ENCODE measurements at regions not wholly inside any gene's neighbourhood (a gene's known extent, or its start where the extent isn't known, plus 50 kb on each side); places are given as distances from the start of the nearest gene placed in this dataset.
A peak's percentile ranks its signal among the peaks of the same experiment; 100 is the strongest.
"Not testable (repeated sequence)": the region's sequence is repeated elsewhere in the genome, so short reads cannot be mapped to it uniquely, and the experiment has no call there.

GRCh38 chr21:9705016-9705415 is 816.4 kb upstream of the TPTE start:
- intact Hi-C loops (cut with DNase I); DNase-seq; H3K9me3 ChIP-seq (ENCODE audit: control insufficient read depth in 2 of 3, insufficient read depth in 1 of 3, low read length in 3 of 3): not testable (repeated sequence)

GRCh38 chr21:9705455-9705854 is 815.9 kb upstream of the TPTE start:
- H3K9me3 ChIP-seq (ENCODE audit: control insufficient read depth in 2 of 3, insufficient read depth in 1 of 3, low read length in 3 of 3); H3K36me3 ChIP-seq (ENCODE audit: control insufficient read depth in 2 of 3, insufficient read depth in 3 of 3, low read length in 3 of 3); H3K4me3 ChIP-seq (ENCODE audit: low read length in 3 of 3); H3K9ac ChIP-seq (ENCODE audit: low read length in 3 of 3); DNase-seq; H3K27me3 ChIP-seq (ENCODE audit: control insufficient read depth, insufficient read depth, low read length); H3K4me1 ChIP-seq (ENCODE audit: control insufficient read depth in 2 of 3, insufficient read depth in 2 of 3, low read depth in 1 of 3, low read length in 3 of 3); FAIRE-seq; H3K27ac ChIP-seq (ENCODE audit: low read depth in 2 of 2, low read length in 2 of 2); intact Hi-C loops (cut with DNase I): not testable (repeated sequence)

More at GRCh38 chr21:9705016-9705415, 816.4 kb upstream of the TPTE start:
- not testable (repeated sequence) for H3K27me3 ChIP-seq (ENCODE audit: control insufficient read depth, insufficient read depth, low read length); FAIRE-seq; H3K27ac ChIP-seq (ENCODE audit: low read depth in 2 of 2, low read length in 2 of 2); H3K4me3 ChIP-seq (ENCODE audit: low read length in 3 of 3); H3K36me3 ChIP-seq (ENCODE audit: control insufficient read depth in 2 of 3, insufficient read depth in 3 of 3, low read length in 3 of 3); H3K9ac ChIP-seq (ENCODE audit: low read length in 3 of 3); H3K4me1 ChIP-seq (ENCODE audit: control insufficient read depth in 2 of 3, insufficient read depth in 2 of 3, low read depth in 1 of 3, low read length in 3 of 3)

- H3K9ac ChIP-seq (ENCODE audit: low read length in 3 of 3); H3K27me3 ChIP-seq (ENCODE audit: control insufficient read depth, insufficient read depth, low read length); H3K36me3 ChIP-seq (ENCODE audit: control insufficient read depth in 2 of 3, insufficient read depth in 3 of 3, low read length in 3 of 3); DNase-seq; H3K4me3 ChIP-seq (ENCODE audit: low read length in 3 of 3); H3K4me1 ChIP-seq (ENCODE audit: control insufficient read depth in 2 of 3, insufficient read depth in 2 of 3, low read depth in 1 of 3, low read length in 3 of 3); FAIRE-seq; H3K27ac ChIP-seq (ENCODE audit: low read depth in 2 of 2, low read length in 2 of 2); H3K9me3 ChIP-seq (ENCODE audit: control insufficient read depth in 2 of 3, insufficient read depth in 1 of 3, low read length in 3 of 3); intact Hi-C loops (cut with DNase I): not testable (repeated sequence)
Measured at GRCh38 chr21:9724542-9724941, 796.8 kb upstream of the TPTE start.

DNA sequence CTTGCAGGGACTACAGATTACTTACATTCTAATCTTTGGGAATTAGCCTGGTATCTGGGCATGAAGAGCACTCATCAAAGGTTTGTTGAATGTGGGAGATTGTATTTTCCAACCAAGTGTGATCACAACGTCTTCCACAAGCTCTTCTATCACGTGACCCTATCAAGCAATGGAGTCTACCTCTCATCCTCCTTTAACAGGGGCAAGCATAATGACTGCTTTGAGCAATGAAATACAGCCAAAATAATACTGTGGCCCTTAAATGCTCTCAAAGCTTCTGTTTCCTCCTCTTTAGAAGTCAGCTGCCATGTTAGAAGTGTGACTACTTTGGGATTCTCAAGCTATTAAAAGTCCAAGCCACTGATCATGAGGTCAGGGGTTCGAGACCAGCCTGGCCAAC is 794.2 kb upstream of the TPTE start:
- H3K4me1 ChIP-seq (ENCODE audit: control insufficient read depth in 2 of 3, insufficient read depth in 2 of 3, low read depth in 1 of 3, low read length in 3 of 3); intact Hi-C loops (cut with DNase I); H3K4me3 ChIP-seq (ENCODE audit: low read length in 3 of 3); DNase-seq; H3K36me3 ChIP-seq (ENCODE audit: control insufficient read depth in 2 of 3, insufficient read depth in 3 of 3, low read length in 3 of 3); H3K27ac ChIP-seq (ENCODE audit: low read depth in 2 of 2, low read length in 2 of 2); H3K9me3 ChIP-seq (ENCODE audit: control insufficient read depth in 2 of 3, insufficient read depth in 1 of 3, low read length in 3 of 3); H3K27me3 ChIP-seq (ENCODE audit: control insufficient read depth, insufficient read depth, low read length); H3K9ac ChIP-seq (ENCODE audit: low read length in 3 of 3); FAIRE-seq: not testable (repeated sequence)

- H3K4me1 ChIP-seq (ENCODE audit: control insufficient read depth in 2 of 3, insufficient read depth in 2 of 3, low read depth in 1 of 3, low read length in 3 of 3); H3K4me3 ChIP-seq (ENCODE audit: low read length in 3 of 3); H3K36me3 ChIP-seq (ENCODE audit: control insufficient read depth in 2 of 3, insufficient read depth in 3 of 3, low read length in 3 of 3); H3K9ac ChIP-seq (ENCODE audit: low read length in 3 of 3); H3K27ac ChIP-seq (ENCODE audit: low read depth in 2 of 2, low read length in 2 of 2); DNase-seq; H3K27me3 ChIP-seq (ENCODE audit: control insufficient read depth, insufficient read depth, low read length); H3K9me3 ChIP-seq (ENCODE audit: control insufficient read depth in 2 of 3, insufficient read depth in 1 of 3, low read length in 3 of 3); intact Hi-C loops (cut with DNase I); FAIRE-seq: not testable (repeated sequence)
Measured at GRCh38 chr21:9728219-9728992, 793.0 kb upstream of the TPTE start.

DNA sequence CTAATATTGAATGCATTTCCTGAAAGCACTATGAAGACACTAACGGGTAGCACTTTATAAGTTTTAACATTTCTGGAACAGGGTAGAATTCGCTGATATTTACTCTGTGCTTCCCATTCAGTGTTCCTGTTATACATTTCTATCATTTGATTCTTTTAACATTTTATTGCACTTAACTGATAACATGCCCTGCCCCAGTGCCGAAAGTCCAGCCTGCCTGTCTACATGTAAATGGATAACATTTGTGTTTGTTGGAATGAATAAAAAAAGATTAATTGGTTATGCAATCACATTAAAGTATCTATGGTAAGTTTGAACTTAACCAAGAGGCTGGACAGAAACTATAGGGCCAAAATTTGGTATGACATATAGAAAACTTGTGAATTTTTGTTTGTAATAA is 790.5 kb upstream of the TPTE start:
- Histone ChIP-seq H3K4me1 (ENCODE audit: control insufficient read depth in 2 of 3, insufficient read depth in 2 of 3, low read depth in 1 of 3, low read length in 3 of 3) (no peaks in the 10 kb centered on the region), H3K4me3 (ENCODE audit: low read length in 3 of 3) (no peak overlapping the region), H3K36me3 (ENCODE audit: control insufficient read depth in 2 of 3, insufficient read depth in 3 of 3, low read length in 3 of 3) (no peaks in the 10 kb centered on the region), H3K9me3 (ENCODE audit: control insufficient read depth in 2 of 3, insufficient read depth in 1 of 3, low read length in 3 of 3) (peaks cover 0 to 10% (median 1%) of the 10 kb centered on the region in 3 donors), H3K9ac (ENCODE audit: low read length in 3 of 3) (no peak overlapping the region), H3K27ac (ENCODE audit: low read depth in 2 of 2, low read length in 2 of 2) (no peak overlapping the region), H3K27me3 (ENCODE audit: control insufficient read depth, insufficient read depth, low read length) (no peaks in the 10 kb centered on the region)
- TF ChIP-seq, protein P1, sequence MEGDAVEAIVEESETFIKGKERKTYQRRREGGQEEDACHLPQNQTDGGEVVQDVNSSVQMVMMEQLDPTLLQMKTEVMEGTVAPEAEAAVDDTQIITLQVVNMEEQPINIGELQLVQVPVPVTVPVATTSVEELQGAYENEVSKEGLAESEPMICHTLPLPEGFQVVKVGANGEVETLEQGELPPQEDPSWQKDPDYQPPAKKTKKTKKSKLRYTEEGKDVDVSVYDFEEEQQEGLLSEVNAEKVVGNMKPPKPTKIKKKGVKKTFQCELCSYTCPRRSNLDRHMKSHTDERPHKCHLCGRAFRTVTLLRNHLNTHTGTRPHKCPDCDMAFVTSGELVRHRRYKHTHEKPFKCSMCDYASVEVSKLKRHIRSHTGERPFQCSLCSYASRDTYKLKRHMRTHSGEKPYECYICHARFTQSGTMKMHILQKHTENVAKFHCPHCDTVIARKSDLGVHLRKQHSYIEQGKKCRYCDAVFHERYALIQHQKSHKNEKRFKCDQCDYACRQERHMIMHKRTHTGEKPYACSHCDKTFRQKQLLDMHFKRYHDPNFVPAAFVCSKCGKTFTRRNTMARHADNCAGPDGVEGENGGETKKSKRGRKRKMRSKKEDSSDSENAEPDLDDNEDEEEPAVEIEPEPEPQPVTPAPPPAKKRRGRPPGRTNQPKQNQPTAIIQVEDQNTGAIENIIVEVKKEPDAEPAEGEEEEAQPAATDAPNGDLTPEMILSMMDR (IDR thresholded peaks at IDR 0.05; ENCODE audit: borderline replicate concordance, extremely low read depth, insufficient read depth) = no peak
- DNase-seq = peak in 1 of 5 donors; percentile 32
- FAIRE-seq = no peak
- intact Hi-C loops (cut with DNase I) = no loop called here

- H3K27ac ChIP-seq (ENCODE audit: low read depth in 2 of 2, low read length in 2 of 2); H3K36me3 ChIP-seq (ENCODE audit: control insufficient read depth in 2 of 3, insufficient read depth in 3 of 3, low read length in 3 of 3); intact Hi-C loops (cut with DNase I); H3K4me3 ChIP-seq (ENCODE audit: low read length in 3 of 3); FAIRE-seq; H3K4me1 ChIP-seq (ENCODE audit: control insufficient read depth in 2 of 3, insufficient read depth in 2 of 3, low read depth in 1 of 3, low read length in 3 of 3); H3K9ac ChIP-seq (ENCODE audit: low read length in 3 of 3); DNase-seq; H3K27me3 ChIP-seq (ENCODE audit: control insufficient read depth, insufficient read depth, low read length): not testable (repeated sequence)
- H3K9me3 ChIP-seq (ENCODE audit: control insufficient read depth in 2 of 3, insufficient read depth in 1 of 3, low read length in 3 of 3) = peaks cover 0 to 10% (median 1%) of the 10 kb centered on the region in 3 donors
Measured at GRCh38 chr21:9731317-9731716, 790.1 kb upstream of the TPTE start.
